NCI-H345 (cell line): ENCODE measurements at regions not wholly inside any gene's neighbourhood (a gene's known extent, or its start where the extent isn't known, plus 50 kb on each side); places are given as distances from the start of the nearest gene placed in this dataset.

Experiments used
- DNase-seq: peaks from one replicate; lab custom pipeline; 2025; lab: John Stamatoyannopoulos, UW

GRCh38 chr4:141783770-141784169 lies 147.4 kb downstream of the IL15 start:
- no peak for DNase-seq

- DNase-seq: no peak
Observed at GRCh38 chr4:141786946-141787345, 150.6 kb downstream of the IL15 start.

- no peak for DNase-seq
Observed at GRCh38 chr4:141788169-141788915, 152.0 kb downstream of the IL15 start.

GRCh38 chr4:141789716-141790115 lies 153.3 kb downstream of the IL15 start:
- DNase-seq: no peak

GRCh38 chr4:141792164-141792563 lies 155.8 kb downstream of the IL15 start:
- DNase-seq: no peak

GRCh38 chr4:141797966-141798365 lies 161.6 kb downstream of the IL15 start:
- no peak for DNase-seq

GRCh38 chr4:141801558-141801957 lies 165.2 kb downstream of the IL15 start:
- no peak for DNase-seq

- DNase-seq: no peak
Observed at GRCh38 chr4:141802333-141802732, 165.9 kb downstream of the IL15 start.

- DNase-seq: no peak
Observed at GRCh38 chr4:141804836-141805235, 168.5 kb downstream of the IL15 start.

GRCh38 chr4:141807103-141807891 lies 170.9 kb downstream of the IL15 start:
- no peak for DNase-seq

GRCh38 chr4:141810038-141810711 lies 173.8 kb downstream of the IL15 start:
- no peak for DNase-seq

- no peak for DNase-seq
Observed at GRCh38 chr4:141810712-141811375, 174.5 kb downstream of the IL15 start.

- DNase-seq: no peak
Observed at GRCh38 chr4:141812158-141812557, 175.8 kb downstream of the IL15 start.

- no peak for DNase-seq
Observed at GRCh38 chr4:141814499-141814898, 178.1 kb downstream of the IL15 start.

GRCh38 chr4:141815646-141816045 lies 179.3 kb downstream of the IL15 start:
- DNase-seq: no peak

- DNase-seq: no peak
Observed at GRCh38 chr4:141826260-141826659, 189.9 kb downstream of the IL15 start.

GRCh38 chr4:141833209-141833608 lies 196.8 kb downstream of the IL15 start:
- DNase-seq: no peak

GRCh38 chr4:141840299-141840986 lies 204.1 kb downstream of the IL15 start:
- DNase-seq: no peak

GRCh38 chr4:141843136-141843535 lies 206.8 kb downstream of the IL15 start:
- DNase-seq: no peak

- DNase-seq: no peak
Observed at GRCh38 chr4:141845901-141846300, 209.5 kb downstream of the IL15 start.

- DNase-seq: no peak
Observed at GRCh38 chr4:141849367-141849766, 213.0 kb downstream of the IL15 start.

- DNase-seq: no peak
Observed at GRCh38 chr4:141849778-141850177, 213.4 kb downstream of the IL15 start.
